IMR-90 (cell line): ENCODE measurements at regions not wholly inside any gene's neighbourhood (a gene's known extent, or its start where the extent isn't known, plus 50 kb on each side); places are given as distances from the start of the nearest gene placed in this dataset.

Experiments used
- ATAC-seq: fragments of 200-7000 bp; cut with Tn5 transposase; 2 replicates; pipeline ENCODE4 v1.9.1; 2020; ENCODE audit warnings: low read depth, mild to moderate bottlenecking, moderate library complexity
- BruUV-seq: library from RNA; stranded (reverse); fragments of 400-500 nt; replicated peaks from 2 replicates; lab custom pipeline; 2021; lab: Mats Ljungman, UMichigan
- CTCF ChIA-PET: fragments of 300-600 bp; formaldehyde crosslinking; extraction: SDS; loops from one replicate; lab custom pipeline; 2021; ENCODE audit warnings: antibody characterized with exemption; lab: Yijun Ruan, JAX
- POLR2A ChIA-PET: fragments of 300-600 bp; sonication (Branson Sonifier 250); formaldehyde crosslinking; loops from one replicate; lab custom pipeline; 2022; ENCODE audit warnings: antibody characterized with exemption; ENCODE audit not compliant: unreplicated experiment; lab: Charles Lee
- DNase-seq: peaks from one replicate; pipeline ENCODE4 v3.0.0; 2013
- H2AFZ ChIP-seq: replicated peaks from 2 replicates; pipeline ENCODE3; 2013; ENCODE audit warnings: low read length, mild to moderate bottlenecking; ENCODE audit not compliant: poor library complexity
- H2AK5ac ChIP-seq: 2 replicates; pipeline ENCODE4 v1.6.1; 2013; ENCODE audit warnings: low read depth, low read length, inconsistent platforms
- H2AK9ac ChIP-seq: replicated peaks from 2 replicates; pipeline ENCODE3; 2013; ENCODE audit warnings: mild to moderate bottlenecking, low read depth, low read length, moderate library complexity; ENCODE audit not compliant: poor library complexity
- H2BK120ac ChIP-seq: 2 replicates; pipeline ENCODE4 v1.6.1; 2013; ENCODE audit warnings: low read depth, low read length, inconsistent platforms
- H2BK15ac ChIP-seq: 3 replicates; pipeline ENCODE4 v1.6.1; 2013; ENCODE audit warnings: low read depth, low read length, inconsistent platforms
- H2BK20ac ChIP-seq: 2 replicates; pipeline ENCODE4 v1.6.1; 2013; ENCODE audit warnings: low read depth, mild to moderate bottlenecking, inconsistent platforms, low read length, moderate library complexity
- H2BK5ac ChIP-seq: 2 replicates; pipeline ENCODE4 v1.6.1; 2013; ENCODE audit warnings: mild to moderate bottlenecking, low read depth, low read length, inconsistent platforms; ENCODE audit not compliant: poor library complexity, severe bottlenecking
- H3K14ac ChIP-seq: replicated peaks from 2 replicates; pipeline ENCODE4 v1.6.1; 2013; ENCODE audit warnings: low read depth, low read length, inconsistent platforms
- H3K18ac ChIP-seq: 2 replicates; pipeline ENCODE4 v1.6.1; 2013; ENCODE audit warnings: low read depth, low read length, control low read depth
- H3K23ac ChIP-seq: 2 replicates; pipeline ENCODE4 v1.6.1; 2013; ENCODE audit warnings: low read depth, low read length, inconsistent platforms
- H3K27ac ChIP-seq: 2 replicates; pipeline ENCODE4 v1.5.1; 2013; ENCODE audit warnings: mild to moderate bottlenecking, control low read depth, low read length; ENCODE audit not compliant: insufficient read depth
- H3K27me3 ChIP-seq: 2 replicates; pipeline ENCODE4 v1.6.1; 2013; ENCODE audit warnings: low read length; ENCODE audit not compliant: control insufficient read depth, insufficient read depth
- H3K36me3 ChIP-seq: 2 replicates; pipeline ENCODE4 v1.6.1; 2013; ENCODE audit warnings: low read length, mixed read lengths; ENCODE audit not compliant: control insufficient read depth, insufficient read depth
- H3K4ac ChIP-seq: 2 replicates; pipeline ENCODE4 v1.6.1; 2013; ENCODE audit warnings: low read depth, low read length, inconsistent platforms
- H3K4me1 ChIP-seq: 2 replicates; pipeline ENCODE4 v1.6.1; 2013; ENCODE audit warnings: low read length, mixed read lengths; ENCODE audit not compliant: control insufficient read depth, insufficient read depth
- H3K4me2 ChIP-seq: 2 replicates; pipeline ENCODE4 v1.6.1; 2013; ENCODE audit warnings: low read depth, mild to moderate bottlenecking, control low read depth, low read length, moderate library complexity
- H3K4me3 ChIP-seq: 2 replicates; pipeline ENCODE4 v1.5.1; 2013; ENCODE audit warnings: low read depth, mild to moderate bottlenecking, control low read depth, low read length, moderate library complexity; ENCODE audit not compliant: insufficient read depth
- H3K56ac ChIP-seq: 2 replicates; pipeline ENCODE4 v1.6.1; 2013; ENCODE audit warnings: low read length, inconsistent platforms; ENCODE audit not compliant: insufficient read depth; ENCODE audit errors: extremely low read depth
- H3K79me1 ChIP-seq, 2 experiments: 2 replicates each; pipeline ENCODE4 v1.6.1; 2013; ENCODE audit warnings: low read length in 2 of 2, inconsistent platforms in 1 of 2, low read depth in 1 of 2
- H3K9ac ChIP-seq: 2 replicates; pipeline ENCODE4 v1.6.1; 2013; ENCODE audit warnings: low read depth, low read length, control low read depth
- H3K9me1 ChIP-seq: 2 replicates; pipeline ENCODE4 v1.6.1; 2013; ENCODE audit warnings: low read length, inconsistent platforms; ENCODE audit not compliant: insufficient read depth
- H3K9me3 ChIP-seq: 2 replicates; pipeline ENCODE4 v1.6.1; 2013; ENCODE audit warnings: low read length; ENCODE audit not compliant: control insufficient read depth, insufficient read depth
- H4K20me1 ChIP-seq: 2 replicates; pipeline ENCODE4 v1.6.1; 2013; ENCODE audit warnings: low read length, inconsistent platforms; ENCODE audit not compliant: insufficient read depth
- H4K5ac ChIP-seq: 2 replicates; pipeline ENCODE4 v1.6.1; 2013; ENCODE audit warnings: mild to moderate bottlenecking, low read depth, low read length, control low read depth
- H4K8ac ChIP-seq, 2 experiments: 2 replicates each; pipeline ENCODE4 v1.6.1; 2013; ENCODE audit warnings: low read depth in 2 of 2, low read length in 2 of 2, control low read depth in 1 of 2, inconsistent platforms in 1 of 2
- H4K91ac ChIP-seq: 2 replicates; pipeline ENCODE4 v1.6.1; 2013; ENCODE audit warnings: low read depth, low read length, inconsistent platforms; ENCODE audit not compliant: insufficient read depth
- BHLHE40 ChIP-seq: fragments of 150-350 bp; IDR thresholded peaks from 2 replicates; pipeline ENCODE4 v1.6.1; 2016; ENCODE audit warnings: mild to moderate bottlenecking, low read depth, low read length
- CEBPB ChIP-seq: IDR thresholded peaks from 2 replicates; pipeline ENCODE4 v1.6.1; 2012; ENCODE audit warnings: low read depth, low read length, improper control_type of control experiment
- CHD1 ChIP-seq: IDR thresholded peaks from 2 replicates; pipeline ENCODE4 v1.6.1; 2012; ENCODE audit warnings: low read depth, low read length, improper control_type of control experiment
- CTCF ChIP-seq: conservative IDR thresholded peaks from 2 replicates; pipeline ENCODE4 v1.5.1; 2012; ENCODE audit warnings: mild to moderate bottlenecking, low read depth, low read length, improper control_type of control experiment
- POLR2A ChIP-seq: IDR thresholded peaks from 2 replicates; pipeline ENCODE4 v1.6.1; 2012; ENCODE audit warnings: mild to moderate bottlenecking, low read depth, low read length
- RAD21 ChIP-seq: IDR thresholded peaks from 2 replicates; pipeline ENCODE4 v1.6.1; 2012; ENCODE audit warnings: low read length, improper control_type of control experiment
- RCOR1 ChIP-seq: IDR thresholded peaks from 2 replicates; pipeline ENCODE4 v1.6.1; 2012; ENCODE audit warnings: mild to moderate bottlenecking, low read length, improper control_type of control experiment; ENCODE audit not compliant: insufficient replicate concordance
- RFX5 ChIP-seq: IDR thresholded peaks from 2 replicates; pipeline ENCODE4 v1.8.0; 2012; ENCODE audit warnings: low read depth, mild to moderate bottlenecking, low read length, moderate library complexity
- SMC3 ChIP-seq: fragments of 150-350 bp; IDR thresholded peaks from 2 replicates; pipeline ENCODE4 v1.6.1; 2016; ENCODE audit warnings: low read depth, mild to moderate bottlenecking, antibody characterized with exemption, low read length, moderate library complexity
- USF2 ChIP-seq: fragments of 150-350 bp; IDR thresholded peaks from 2 replicates; pipeline ENCODE4 v1.6.1; 2017; ENCODE audit warnings: mild to moderate bottlenecking, antibody characterized with exemption, low read length, low read depth
- WGBS, 2 experiments: methylation state at CpG; one replicate each; pipeline versions ENCODE4 v1.1.5 to v1.1.7; 2013; ENCODE audit warnings: missing lambda C conversion rate in 2 of 2; ENCODE audit not compliant: insufficient read length in 1 of 2; ENCODE audit errors: extremely low coverage in 2 of 2; 5-methylcytosine and 5-hydroxymethylcytosine counted together
- dilution Hi-C: fragments of 300-500 bp; cut with HindIII; formaldehyde crosslinking; loops from one replicate; pipeline ENCODE4 v1.14.3; 2018; ENCODE audit warnings: low sequenced_read_pairs; ENCODE audit not compliant: unreplicated experiment
- in situ Hi-C: fragments of 300-500 bp; cut with MboI; formaldehyde crosslinking; loops from 3 replicates; pipeline ENCODE4 v1.14.3; 2019; ENCODE audit warnings: low sequenced_read_pairs, inconsistent platforms, mixed read lengths
- intact Hi-C: fragments of 100-400 bp; cut with micrococcal nuclease; formaldehyde crosslinking; loops from 2 replicates; pipeline ENCODE4 v1.10.0; 2022

GRCh38 chr1:217965156-217965786 is 319.8 kb upstream of the RRP15 start:
- H3K56ac ChIP-seq, result no peak overlapping the region
- no peak overlapping the region for H3K4me2 ChIP-seq
- no peaks in the 10 kb centered on the region for H3K9me1 ChIP-seq
- H3K4me1 ChIP-seq, result no peaks in the 10 kb centered on the region
- H2AFZ ChIP-seq, result no peak overlapping the region
- H2BK15ac ChIP-seq, result no peak overlapping the region
- WGBS, 2 experiments, result 60% methylated on average over 2 of the region's 8 CpGs; no CpG with 5 or more reads in 1 of the 2 experiments
- in situ Hi-C loops (no loop called here), intact Hi-C loops (no loop called here), dilution Hi-C loops (no loop called here)
- ChIA-PET CTCF (no interaction called here), POLR2A (no interaction called here)
- H2BK120ac ChIP-seq, result no peak overlapping the region
- H2AK9ac ChIP-seq, result no peak overlapping the region
- H4K20me1 ChIP-seq, result no peaks in the 10 kb centered on the region
- no TSS peak for BruUV-seq
- H3K18ac ChIP-seq, result no peak overlapping the region
- DNase-seq (no peak), ATAC-seq (no peak)
- no peak overlapping the region for H2BK5ac ChIP-seq
- H2BK20ac ChIP-seq, result no peak overlapping the region
- no peaks in the 10 kb centered on the region for H3K27me3 ChIP-seq
- no peak for TF ChIP-seq RFX5
- TF ChIP-seq USF2, result no peak
- TF ChIP-seq CEBPB, result no peak
- TF ChIP-seq CHD1, result no peak
- TF ChIP-seq CTCF, result no peak
- TF ChIP-seq BHLHE40, result no peak
- TF ChIP-seq POLR2A, result no peak
- no peak for TF ChIP-seq RAD21
- no peak for TF ChIP-seq SMC3
- TF ChIP-seq RCOR1, result no peak
- no peaks in the 10 kb centered on the region for H3K36me3 ChIP-seq
- H3K79me1 ChIP-seq, result no peaks in the 10 kb centered on the region
- no peak overlapping the region for H3K4me3 ChIP-seq
- no peak overlapping the region for H3K23ac ChIP-seq
- peaks cover 6% of the 10 kb centered on the region; the same call in 1 of the 2 replicates for H3K9me3 ChIP-seq
- H3K14ac ChIP-seq, result no peak overlapping the region
- no peak overlapping the region for H3K4ac ChIP-seq
- H2AK5ac ChIP-seq, result no peak overlapping the region
- no peak overlapping the region for H4K91ac ChIP-seq
- no peak overlapping the region for H4K8ac ChIP-seq
- no peak overlapping the region for H3K9ac ChIP-seq
- H3K27ac ChIP-seq, result no peak overlapping the region
- no peak overlapping the region for H4K5ac ChIP-seq
